ENCODE measurements at regions not wholly inside any gene's neighbourhood (a gene's known extent, or its start where the extent isn't known, plus 50 kb on each side); places are given as distances from the start of the nearest gene placed in this dataset.

DNA sequence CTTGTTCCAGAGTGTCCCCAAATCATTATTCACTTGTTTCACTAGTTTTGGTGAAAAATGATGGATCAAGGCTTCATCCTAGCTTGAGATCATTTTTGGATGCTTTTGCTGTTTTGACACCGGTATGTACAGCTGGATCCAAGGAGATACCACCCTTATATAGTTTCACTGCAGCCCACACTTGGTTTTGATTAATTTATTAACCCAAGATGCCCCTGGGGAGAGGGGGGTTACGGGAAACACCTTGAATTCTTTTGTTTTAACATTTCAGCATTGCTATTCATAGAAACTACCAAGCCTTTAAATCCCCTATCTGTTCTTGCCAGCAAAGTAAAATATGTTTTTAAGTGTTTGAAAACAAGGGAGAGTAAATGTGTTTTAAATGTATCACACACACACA lies 457.7 kb upstream of the RUNX1 start:
- TF ChIP-seq, protein P1, sequence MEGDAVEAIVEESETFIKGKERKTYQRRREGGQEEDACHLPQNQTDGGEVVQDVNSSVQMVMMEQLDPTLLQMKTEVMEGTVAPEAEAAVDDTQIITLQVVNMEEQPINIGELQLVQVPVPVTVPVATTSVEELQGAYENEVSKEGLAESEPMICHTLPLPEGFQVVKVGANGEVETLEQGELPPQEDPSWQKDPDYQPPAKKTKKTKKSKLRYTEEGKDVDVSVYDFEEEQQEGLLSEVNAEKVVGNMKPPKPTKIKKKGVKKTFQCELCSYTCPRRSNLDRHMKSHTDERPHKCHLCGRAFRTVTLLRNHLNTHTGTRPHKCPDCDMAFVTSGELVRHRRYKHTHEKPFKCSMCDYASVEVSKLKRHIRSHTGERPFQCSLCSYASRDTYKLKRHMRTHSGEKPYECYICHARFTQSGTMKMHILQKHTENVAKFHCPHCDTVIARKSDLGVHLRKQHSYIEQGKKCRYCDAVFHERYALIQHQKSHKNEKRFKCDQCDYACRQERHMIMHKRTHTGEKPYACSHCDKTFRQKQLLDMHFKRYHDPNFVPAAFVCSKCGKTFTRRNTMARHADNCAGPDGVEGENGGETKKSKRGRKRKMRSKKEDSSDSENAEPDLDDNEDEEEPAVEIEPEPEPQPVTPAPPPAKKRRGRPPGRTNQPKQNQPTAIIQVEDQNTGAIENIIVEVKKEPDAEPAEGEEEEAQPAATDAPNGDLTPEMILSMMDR (conservative IDR thresholded peaks at IDR 0.05; ENCODE audit: low read length), result no peak
- TF ChIP-seq EZH2phosphoT487 (IDR thresholded peaks at IDR 0.05; ENCODE audit: borderline replicate concordance), result no peak
